ENCODE measurements at regions not wholly inside any gene's neighbourhood (a gene's known extent, or its start where the extent isn't known, plus 50 kb on each side); places are given as distances from the start of the nearest gene placed in this dataset.

DNA sequence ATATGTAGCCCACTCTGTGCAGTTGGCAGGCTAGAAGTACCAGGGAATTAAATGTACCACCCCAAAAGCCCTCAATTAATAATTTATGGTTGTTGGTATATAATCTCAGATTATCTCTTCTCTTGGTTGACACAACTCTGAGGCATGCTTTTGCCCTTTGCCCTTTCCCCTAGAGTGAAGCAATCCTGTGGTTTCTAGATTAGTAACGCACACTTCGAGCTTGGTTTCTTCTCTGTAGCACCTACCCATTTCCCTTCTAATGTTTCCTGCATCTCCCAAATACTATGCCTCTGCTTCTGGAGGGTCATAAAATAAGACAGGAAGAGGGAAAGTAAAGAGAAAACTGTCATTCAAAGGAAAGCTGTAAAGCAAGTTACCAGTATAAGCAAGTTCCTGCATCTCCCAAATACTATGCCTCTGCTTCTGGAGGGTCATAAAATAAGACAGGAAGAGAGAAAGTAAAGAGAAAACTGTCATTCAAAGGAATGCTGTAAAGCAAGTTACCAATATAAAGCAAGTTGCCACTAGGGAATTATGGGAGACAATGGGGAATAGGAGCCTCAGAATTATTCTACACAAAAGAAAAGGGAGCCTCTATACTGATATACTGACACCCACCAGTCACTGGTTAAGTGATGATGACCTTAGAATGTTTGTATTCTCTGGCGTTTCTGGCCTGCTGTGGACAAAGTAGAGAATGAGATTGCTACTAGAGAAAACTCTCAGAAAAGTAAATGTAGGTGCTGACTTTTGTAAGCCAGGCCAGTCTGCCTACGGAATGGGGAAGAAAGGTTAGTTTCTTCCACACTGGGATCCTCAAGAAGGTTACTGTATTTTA is 862.6 kb upstream of the MAN1A1 start:
- no peak for DNase-seq

DNA sequence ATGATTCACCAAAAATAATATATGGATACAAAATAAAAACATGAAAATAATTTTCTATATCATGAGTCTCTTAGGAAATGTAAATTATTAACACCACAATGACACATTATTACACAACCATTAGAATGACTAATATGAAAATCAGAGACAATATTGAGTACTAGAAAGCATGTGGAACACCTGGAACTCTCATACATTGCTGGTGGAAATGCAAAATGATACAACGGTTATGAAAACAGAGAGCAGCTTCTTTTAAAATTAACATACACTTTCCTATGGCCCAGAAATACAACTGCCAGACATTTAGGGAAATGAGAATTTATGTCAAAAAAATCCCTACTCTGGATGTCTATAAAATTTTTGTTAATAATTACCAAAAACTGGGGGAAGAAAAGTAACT is 853.3 kb upstream of the MAN1A1 start:
- DNase-seq: no peak

DNA sequence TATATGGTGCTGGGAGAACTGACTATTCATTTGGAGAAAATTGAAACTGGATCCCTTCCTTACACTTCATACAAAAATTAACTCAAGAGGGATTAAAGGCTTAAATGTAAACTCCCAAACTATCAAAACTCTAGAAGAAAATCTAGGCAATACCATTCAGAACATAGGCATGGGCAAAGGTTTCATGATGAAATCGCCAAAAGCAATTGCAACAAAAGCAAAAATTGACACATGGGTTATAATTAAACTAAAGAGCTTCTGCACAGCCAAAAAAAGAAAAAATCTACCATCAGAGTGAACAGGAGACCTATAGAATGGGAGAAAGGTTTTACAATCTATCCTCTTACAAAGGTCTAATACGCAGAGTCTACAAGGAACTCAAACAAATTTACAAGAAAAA is 851.3 kb upstream of the MAN1A1 start:
- no peak for DNase-seq

DNA sequence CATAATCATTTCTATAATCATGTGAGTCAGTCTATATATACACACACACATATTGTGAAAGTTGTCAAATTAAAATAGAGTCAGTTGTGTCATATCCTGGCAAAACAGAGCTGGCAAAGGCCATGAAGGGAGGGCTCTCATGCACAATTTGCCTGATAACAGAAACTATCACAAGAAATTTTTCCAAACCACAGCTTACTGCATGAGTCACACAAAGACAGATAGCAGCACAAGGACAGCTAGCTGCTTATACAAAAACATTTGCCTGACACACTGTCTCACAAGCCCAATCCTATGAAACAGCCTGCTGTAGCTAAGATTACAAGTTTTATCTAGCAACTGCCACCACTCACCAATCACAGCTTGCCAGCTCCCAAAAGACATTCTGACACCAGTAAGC is 848.5 kb upstream of the MAN1A1 start:
- no peak for DNase-seq

DNA sequence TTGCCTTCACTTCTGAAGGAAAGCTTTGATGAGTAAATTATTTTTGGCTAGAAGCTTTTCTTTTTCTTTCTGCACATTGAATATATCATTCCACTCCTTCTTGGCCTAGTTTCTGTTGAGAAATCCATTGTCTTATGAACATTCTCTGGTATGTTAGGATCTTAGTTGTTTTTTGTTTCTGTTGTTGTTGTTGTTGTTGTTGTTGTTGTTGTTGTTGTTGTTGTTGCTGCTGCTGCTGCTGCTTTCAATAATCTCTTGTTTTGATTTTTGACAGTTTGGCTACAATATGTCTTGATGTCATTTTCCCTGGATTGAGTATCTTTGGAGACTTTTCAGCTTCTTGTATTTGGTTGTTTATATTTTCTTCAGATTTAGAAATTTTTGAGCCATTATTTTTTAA is 836.5 kb upstream of the MAN1A1 start:
- no peak for DNase-seq

DNA sequence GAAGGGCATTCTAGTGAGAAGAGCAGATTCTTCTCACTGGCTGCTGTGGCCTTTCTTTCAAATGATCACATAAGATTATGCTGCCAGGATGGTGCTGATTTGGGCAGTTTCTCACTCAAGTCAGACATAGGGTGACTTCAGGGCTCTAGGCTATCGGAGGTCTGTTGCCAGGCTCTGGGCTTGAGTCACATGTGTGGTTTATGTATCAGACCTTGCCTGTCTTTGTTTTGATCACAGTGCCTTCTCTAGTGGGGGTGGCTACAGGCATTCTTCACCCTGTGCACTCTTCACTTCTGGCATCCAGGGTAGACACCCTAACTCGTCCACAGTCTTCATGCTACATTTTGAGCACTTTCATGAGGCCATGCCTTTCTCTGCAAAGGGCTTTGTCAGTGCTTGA is 823.7 kb upstream of the MAN1A1 start:
- DNase-seq: no peak

DNA sequence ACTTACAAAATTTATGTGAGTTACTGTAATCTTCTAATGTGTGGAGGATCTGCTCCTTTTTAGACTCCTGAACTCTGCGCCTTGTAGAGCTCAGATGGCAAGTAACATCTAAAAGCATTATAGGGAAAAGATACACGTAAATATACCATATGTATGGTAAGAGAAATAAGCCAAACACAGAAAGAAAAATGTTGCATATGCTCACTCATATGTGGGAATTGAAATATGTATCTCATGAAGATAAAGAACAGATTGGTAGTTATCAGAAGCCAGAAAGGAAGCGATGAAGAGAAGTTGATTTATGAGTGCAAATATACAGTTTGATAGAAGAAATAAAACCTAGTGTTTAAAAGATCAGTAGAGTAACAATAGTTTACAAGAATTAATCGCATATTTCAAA is 815.0 kb upstream of the MAN1A1 start:
- DNase-seq: no peak

DNA sequence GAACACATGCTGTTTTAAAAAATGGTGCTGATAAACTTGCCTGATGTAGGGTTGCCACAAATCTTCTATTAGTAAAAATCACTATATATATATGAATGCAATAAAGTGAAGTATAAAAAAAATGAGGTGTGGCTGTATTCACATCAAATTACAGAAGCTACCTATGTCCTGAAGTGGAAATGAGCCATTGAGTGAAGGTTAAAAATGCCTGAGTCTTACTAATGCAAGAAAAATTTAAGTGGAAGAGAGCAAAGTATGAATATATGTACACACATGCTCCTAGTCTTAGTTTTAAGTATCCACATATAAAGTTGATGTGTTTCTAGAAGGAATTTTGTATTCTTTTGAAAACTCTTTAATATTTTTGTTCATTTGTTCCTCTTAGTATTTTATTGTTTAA is 808.3 kb upstream of the MAN1A1 start:
- DNase-seq: no peak

DNA sequence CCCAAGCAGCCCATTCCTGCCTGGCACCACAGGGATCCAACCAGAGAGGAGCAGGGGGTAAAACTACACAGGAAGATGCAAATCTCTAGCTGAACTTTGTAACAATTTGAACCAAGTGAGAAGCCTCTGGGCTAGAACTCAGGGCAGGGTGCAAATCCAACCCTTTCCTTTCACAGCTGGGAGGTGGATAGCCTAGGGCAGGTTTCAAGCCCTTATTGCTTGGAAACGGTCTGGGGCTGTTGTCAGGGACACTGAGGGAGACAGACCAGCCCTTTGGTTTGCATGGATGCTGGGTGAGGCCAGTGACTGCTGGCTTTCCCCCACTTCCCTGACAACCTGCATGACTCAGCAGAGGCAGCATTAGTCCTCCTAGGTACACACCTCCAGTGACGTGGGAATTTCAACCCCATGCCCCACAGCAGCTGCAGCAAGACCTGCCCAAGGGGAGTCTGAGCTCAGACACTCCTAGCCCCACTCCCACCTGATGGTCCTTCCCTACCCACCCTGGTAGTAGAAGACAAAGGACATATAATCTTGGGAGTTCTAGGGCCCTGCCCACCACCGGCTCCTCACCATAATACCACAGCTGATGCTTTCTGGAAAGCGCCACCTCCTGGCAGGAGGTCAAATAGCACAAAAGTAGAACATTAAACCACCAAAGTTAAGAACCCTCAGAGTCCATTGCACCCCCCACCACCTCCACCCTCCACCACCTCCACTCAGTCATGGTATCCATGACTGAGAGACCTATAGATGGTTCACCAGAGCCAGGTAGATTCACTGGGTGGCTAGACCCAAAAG is 797.7 kb upstream of the MAN1A1 start:
- no peak for DNase-seq

DNA sequence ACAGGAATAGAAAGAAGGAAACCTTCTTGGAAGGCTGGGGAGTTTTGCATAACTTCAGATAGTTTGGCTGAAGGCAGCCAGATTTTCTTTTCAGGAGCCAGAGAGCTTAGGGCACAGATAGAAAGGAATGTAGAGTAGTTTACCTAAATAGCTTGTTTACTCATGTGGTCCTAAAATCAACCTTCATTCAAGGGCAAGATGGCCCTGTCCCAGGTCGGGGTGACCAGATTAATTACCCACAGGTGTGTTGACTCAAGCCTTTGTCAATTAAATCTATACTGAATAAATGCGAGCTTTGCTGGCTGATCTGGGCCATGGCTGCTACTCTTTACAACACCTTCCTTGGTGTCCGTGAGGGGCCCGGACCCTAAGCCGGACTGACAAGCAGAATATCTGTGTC is 792.0 kb upstream of the MAN1A1 start:
- no peak for DNase-seq

DNA sequence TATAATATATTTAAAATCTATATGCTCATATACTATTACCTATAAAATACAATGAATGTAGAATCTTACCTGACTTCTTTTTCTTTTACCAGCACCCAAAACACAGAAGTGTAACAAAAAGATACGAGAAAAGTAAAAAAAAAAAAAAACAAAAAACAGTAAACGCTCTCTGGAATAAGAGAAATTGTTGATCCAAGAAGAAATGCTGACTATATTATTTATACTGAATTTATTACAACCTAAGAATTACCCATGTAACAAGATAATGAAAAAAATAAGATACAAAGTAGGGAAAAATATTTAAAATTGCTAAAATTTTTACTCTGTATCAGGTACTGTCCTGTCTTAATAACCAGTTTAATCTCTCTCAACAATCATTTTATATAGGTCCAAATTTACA is 787.9 kb upstream of the MAN1A1 start:
- no peak for DNase-seq

DNA sequence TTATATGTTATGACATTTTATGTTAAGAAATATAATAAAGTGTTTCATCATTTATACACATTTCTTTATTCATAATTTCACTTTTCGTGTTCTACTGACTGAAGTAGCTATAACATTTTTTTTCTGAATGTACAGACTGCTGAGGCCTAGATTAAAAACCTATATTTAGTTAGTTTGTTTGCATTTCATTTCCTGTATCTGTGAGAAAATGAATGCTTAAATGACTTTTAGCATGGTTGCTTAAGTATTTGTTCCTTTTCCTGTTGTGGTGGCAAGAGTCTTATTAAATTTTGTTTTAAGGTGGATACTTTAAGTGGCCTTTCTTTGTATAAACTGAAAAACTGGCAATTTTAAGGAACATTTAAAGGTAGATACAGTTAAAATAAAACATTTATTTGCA is 779.7 kb upstream of the MAN1A1 start:
- no peak for DNase-seq

DNA sequence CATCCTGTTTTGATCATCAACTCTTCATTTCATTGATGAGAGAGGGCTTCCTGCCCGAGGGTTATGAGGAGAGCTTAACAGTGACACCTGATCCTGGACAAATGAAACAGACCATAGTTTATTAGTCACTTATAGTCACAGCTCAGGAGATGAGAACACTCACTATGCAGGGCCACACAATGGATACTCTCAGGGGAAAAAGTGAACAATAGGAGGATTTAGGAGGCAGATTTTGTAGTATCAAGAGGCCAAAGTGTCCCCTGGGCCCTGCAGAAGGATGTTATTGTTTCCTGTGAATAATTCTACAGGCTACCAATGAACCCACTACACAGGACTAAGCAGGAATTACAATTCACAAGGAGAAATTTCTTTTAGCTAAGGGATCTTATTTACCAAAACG is 772.8 kb upstream of the MAN1A1 start:
- no peak for DNase-seq

DNA sequence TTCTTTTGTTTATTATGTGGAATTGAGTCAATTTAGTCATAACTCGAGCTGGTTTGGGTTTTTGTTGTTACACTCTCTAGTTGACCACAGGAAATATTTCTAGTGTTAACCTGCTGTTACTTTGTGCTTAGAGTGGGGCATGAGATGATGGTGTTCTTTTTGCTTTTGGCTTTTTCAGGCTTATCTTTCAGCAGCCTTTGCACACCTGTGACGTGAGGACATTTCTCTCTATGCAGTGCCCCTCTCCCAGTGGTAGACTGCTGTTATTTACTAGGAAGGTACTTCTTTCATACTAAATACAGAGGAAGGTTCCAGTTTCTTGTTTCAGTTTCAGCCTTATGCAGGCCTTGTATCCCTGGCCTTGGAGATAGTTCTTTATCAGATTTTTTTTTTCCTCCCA is 766.8 kb upstream of the MAN1A1 start:
- no peak for DNase-seq

DNA sequence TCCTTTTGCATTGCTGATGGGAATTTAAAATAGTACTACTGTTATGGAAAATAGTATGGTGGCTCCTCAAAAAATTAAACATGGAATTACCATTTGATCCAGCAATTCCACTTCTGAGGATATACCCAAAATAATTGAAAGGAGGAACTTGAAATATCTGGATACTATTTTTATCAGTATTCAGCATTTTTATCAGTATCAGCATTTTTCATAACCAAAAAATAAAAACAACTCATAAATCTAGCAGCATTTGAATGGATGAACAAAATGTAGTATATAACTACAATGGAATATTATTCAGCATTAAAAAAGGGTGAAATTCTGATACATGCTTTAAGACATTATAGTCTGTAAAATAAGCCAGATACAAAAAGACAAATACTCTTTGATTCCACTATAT is 763.4 kb upstream of the MAN1A1 start:
- DNase-seq: no peak

DNA sequence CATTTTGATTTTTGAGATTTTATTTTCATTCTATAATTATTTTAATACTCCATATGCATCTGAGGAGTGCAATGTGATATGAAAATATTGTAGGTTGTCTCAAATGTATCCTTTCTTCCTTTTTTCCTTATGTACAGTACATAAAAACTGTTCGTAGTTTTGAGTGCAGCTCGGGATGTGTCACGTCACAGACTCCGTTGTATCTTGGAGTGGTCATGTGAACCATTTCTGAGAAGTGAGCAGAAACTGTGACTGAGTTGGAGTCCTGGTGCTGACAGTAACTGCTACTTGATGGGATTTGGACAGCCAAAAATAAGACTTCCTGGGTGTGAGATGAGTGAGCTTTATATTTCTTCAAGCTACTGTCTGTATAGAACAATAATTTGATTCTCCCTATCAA is 761.4 kb upstream of the MAN1A1 start:
- DNase-seq: no peak

DNA sequence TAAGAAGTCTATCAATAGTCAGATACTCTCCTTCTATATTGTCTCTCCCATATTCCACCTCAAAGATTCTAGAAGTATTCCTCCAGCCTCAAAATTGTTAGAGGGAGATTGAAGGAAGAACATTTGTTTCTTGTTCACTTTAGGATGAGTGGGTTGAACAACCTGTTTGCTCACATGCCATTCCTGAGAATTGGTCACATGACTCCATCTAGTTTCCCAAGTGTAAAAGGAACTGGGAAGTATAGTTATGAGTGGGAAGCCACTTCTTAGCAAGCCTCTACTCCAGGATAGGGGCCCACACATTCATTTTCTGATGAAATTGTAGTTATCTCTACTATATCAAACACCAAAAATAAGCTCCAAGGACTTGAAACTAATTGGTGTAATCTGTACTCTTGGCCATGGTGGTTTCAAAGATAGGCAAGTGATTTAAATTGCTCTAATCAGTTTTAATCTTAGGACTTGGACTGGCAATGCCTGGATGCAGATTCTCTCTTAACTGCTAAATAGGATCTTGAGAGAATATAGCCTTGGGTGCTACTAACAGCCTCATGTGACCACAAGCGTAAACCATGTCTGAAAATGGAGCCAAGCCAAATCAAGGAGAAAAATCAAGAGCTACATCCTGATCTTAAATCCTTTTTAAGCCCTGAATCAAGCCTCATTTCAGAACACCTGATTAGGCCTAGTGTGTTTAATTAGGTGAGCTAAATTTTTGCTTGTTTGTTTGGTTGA is 758.7 kb upstream of the MAN1A1 start:
- no peak for DNase-seq

DNA sequence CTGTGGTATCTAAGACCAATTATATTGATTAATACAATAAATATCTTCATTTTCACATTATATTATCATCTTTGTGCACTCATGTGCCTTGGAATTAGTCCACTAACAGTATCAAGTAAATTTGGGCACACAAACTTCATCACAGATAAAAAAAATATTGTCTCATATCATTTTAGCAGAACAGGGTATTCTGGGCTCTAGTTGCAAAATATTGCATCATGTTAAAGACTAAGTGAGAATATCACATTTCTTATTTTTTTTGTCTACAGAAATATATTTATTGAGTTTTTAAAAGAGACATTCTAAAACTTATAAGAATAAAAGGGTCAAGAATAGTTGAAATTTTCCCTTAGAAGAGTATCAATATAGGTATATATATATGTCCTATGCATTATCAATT is 754.1 kb upstream of the MAN1A1 start:
- DNase-seq: no peak

DNA sequence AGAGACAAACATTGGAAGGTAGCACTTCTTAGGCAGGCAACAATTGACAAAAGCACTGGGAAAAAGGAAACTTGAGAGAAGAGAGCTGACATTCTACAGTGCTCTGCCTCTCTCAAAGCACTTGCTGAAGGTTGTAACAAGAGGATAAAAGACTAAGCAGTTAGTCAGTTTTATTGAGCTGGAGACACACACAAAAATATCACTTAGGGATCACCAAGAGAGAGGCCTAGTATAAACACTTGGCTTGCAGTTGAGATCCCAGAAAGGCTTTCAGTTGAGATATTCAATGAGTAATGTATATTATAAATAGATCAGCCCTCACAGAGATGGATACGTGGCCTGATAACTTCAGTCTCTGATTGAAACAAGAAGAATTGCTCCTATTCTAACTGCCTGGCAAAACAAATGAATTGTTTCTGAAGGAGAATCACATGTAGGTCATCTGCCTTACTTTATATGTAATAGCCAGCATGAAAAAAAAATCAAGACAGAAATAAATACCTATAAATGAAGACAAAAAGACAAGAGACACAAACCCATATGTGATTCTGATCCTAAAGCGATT is 747.2 kb upstream of the MAN1A1 start:
- DNase-seq: no peak

DNA sequence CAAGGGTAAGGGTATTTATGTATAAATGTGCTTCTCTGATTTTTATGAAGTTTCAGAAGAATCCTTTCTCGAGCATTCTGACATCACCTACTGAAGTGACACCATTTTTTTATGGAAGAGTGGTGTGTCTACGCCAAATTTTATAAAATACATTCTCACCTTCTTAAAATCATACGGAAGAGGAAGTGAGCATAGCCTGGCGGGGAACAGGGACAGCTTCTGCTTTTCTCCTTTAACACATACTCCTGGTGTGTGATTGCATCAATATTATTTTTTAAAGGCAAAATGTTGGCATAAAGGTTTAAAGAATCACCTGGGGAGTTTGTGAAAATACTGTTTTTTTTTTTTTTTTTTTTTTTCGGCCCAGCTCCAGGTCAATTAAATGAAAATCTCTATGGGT is 733.6 kb upstream of the MAN1A1 start:
- no peak for DNase-seq

DNA sequence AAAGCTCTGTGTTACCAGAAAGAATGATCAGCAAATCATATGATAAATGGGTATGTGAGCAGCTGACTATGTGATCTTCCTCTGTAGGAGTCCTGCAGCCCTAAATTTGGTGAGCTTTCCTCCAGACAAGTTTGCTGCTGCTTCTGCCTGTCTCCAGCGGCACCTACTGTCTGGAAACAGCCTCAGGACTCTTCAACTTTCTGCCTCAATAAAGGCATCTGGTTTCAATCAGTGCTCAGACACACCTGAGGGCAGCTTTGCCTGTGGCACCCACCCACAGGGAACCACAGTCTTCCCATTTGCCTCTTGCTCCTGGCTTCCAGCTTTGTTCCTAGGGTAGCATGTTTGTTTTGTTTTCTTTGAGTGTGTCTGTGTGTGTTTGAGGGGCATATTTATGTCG is 727.9 kb upstream of the MAN1A1 start:
- DNase-seq: no peak

DNA sequence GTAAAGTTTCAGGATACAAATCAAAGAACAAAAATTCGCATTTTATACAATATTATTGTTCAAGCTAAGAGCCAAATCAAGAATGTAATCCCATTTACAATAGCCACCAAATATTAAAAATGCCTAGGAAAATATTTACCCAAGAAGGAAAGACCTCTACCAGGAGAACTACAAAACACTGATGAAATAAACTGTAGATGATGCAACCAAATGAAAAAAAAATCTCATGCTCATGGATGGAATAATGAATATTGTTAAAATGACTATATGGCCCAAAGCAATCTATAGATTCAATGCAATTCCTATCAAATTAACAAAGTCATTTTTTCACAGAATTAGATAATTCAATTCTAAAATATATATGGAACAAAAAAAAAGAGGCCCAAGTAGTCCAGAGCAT is 708.8 kb upstream of the MAN1A1 start:
- no peak for DNase-seq

DNA sequence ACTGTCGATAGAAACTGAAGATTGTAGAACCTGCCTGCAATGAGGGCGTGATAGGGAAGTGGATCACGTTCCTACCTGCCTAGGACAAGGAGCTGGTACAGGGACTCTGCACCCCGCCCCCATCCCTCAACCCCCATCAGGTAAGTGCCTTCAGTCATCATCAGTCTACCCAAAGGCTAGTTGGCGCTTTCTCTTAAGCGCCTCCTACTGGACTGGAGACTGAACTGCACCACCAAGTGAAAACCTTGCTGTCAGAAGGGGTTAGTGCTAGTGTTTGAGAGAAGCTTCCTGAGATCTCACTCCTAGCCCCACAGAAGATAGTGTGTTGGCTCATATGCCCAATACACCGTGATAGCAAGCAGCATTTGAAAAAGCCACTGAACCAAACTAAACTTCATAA is 706.5 kb upstream of the MAN1A1 start:
- peak in 1 of 5 experiments; percentile 28 for DNase-seq

All from T-helper 2 cell (primary cell).